ENCODE measurements at regions not wholly inside any gene's neighbourhood (a gene's known extent, or its start where the extent isn't known, plus 50 kb on each side); places are given as distances from the start of the nearest gene placed in this dataset.

DNA sequence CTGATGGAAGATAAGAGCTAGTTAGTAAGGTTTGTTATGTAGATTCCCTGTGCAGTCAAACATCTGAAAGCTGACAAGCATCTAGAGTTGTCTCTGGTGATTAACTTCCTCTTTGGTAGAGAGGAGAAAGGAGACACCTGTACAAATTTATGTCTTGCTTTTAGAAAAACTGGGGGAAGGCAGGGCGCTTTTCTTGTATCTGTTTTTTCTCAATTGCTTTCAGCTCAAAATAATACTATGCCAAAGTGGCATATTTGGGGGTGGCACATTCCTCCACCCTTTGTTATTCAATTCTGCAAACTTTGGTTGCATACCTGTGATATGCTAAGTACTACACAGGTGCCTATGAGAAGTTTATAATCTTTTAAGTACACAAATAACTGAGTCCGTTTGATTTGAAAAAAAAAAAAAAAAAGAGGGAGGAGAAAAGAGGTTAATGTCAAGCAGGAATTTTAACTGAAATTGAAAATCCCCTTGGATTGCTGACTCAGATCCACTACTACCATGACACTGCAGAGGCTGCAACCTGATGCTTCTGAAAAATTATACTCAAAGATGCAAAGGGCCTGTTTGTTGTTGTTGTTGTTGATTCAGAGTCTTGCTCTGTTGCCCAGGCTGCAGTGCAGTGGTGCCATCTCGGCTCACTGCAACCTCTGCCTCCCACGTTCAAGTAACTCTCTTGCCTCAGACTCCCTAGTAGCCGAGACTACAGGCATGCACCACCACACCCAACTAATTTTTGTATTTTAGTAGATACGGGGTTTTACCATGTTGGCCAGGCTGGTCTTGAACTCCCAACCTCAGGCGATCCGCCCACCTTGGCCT, 164.8 kb upstream of the NBEA start:
- FAIRE-seq: no peak

DNA sequence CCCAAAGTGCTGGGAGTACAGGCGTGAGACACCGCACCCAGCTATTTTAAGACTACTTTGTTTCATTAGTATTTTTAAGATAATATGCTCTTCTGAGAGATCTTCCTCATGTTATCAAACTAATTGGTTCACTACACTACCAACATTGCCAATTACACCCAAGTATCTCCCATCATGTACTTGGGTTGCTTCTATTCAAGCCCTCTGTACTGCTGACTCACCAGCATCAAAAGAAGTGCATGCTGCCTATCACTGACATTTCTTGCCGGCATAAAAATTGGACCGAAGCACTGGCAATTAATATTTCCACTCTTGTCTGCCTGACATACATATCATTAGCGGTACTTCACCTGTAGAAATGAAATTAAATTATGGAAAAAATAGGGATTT, 164.2 kb upstream of the NBEA start:
- FAIRE-seq: no peak

DNA sequence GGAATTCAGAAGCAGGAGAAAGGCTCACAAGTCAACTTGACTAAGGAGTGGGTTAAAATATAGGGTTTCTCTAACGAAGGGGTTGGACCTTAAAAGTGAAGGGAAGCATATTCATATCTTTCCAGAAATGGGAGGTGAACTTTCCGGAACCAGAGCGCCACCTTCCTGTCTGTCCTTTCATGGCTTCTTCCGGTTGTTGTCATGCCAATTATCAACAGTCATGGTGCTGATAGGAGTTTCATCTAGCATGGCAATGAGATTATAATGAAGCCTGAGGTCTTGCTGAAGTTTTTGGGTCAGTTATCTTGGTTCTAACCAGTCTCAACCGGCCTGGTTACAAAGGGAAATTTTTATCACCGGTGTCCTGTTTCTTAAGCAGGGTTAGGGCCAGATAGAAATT, 162.9 kb upstream of the NBEA start:
- no peak for FAIRE-seq

DNA sequence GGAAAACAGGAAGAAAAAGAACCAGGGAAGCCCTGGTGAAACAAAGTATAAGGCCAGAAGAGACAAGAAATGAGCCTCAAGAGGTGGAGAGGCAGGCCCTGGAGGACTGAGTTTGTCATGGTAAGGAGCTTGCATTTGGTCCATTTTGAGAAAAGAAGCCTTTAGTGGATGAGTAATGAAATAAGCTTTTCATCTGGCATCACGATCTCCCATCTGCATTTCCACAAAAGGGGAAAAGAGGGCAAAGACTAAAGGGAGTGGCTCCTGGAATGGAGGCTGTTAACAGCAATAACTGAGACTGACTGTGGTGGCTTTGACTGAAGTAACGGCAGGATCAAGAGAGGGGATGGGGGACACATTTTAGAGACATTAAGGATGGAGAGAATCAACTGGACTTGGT, 148.8 kb upstream of the NBEA start:
- no peak for FAIRE-seq

DNA sequence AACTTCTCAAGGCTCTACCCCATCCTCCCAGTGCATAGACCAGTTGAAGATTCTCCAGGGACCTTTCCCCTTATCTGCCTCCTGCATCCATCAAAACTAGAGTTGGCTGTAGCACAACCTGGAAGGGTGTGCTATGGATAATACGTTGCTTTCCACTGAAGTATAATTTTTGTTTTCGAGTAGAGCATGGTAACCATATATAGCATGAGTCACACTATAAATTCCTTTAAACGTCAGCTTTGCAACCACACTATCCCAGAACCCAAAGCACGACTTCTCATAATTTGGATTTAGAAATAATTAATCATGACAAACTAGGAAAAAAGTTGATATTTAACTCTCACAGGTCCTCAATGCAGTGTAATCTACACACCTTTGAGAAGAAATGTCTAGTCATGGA, 138.3 kb upstream of the NBEA start:
- no peak for FAIRE-seq

DNA sequence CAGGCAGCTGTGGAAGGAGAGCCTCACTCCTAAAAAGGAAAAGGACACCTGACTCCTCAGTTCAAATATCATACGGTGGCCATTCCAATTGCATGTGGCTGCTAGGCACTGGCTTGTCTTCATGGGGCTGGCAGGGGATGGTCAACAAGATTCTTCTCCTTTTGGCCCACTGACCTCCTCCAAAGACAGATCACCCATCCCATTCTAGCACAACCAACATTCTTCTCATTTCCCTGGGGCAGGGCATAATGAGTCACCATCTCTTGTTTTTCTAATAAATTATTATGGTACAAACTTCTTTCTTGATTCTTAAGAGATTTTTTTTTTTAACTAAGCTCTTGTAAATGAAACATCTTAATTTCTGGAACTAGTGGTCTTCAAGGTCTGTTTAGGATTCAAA, 136.7 kb upstream of the NBEA start:
- FAIRE-seq: no peak

DNA sequence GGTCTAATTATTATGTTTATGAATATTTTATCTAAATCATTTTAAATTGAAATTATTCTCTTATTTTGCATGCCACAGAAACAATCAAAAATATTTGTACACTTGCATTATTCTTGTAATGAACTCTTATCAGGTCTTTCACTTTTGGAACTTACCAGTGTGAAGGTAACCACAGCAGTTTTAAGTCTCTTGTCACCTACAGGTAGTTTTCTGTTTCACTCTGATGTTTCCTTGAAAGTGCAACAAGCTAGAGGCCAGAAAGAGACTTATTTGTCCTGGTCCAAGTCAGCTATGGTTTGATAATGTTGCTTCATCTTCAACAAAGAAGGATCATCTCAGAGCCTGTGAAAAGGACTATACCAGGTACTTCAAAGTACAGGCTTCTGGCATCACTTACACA, 133.4 kb upstream of the NBEA start:
- FAIRE-seq: no peak

DNA sequence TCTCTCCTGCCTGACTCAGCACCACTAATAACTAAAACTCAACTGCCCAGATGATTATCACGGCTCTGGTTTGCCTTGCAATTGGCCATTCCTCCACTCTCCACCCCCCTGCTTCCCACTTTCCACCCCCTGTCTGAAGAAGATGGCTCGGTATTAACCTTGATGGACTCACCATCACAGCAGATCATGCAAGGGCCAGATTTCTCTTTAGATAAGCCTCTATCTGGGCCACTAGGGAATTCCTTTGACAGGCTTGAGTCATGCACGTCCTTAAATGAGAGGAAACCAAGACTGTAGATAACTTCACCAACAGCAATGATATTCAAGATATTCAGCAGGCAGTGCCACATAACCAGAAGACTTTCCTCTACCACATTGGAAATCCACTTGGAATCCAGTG, 131.1 kb upstream of the NBEA start:
- no peak for FAIRE-seq

DNA sequence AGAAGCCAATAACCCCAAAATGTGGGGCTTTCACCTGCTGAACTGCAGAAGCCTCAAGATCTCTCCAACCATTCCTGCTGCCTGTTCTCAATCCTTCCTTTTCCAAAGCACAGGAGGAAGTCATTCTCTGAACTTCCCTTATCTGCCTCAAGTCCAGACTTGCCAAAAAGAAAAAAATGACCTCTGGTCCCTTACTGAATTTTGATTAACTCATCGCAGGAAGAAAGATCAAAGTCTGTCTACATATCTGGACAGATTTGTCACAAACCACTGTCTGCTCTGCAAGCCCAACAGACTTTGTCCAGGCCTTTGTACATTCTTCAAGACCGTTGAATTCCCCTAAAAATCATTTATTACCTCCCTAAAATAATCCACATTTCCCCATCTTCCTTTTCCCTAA, 126.5 kb upstream of the NBEA start:
- no peak for FAIRE-seq

DNA sequence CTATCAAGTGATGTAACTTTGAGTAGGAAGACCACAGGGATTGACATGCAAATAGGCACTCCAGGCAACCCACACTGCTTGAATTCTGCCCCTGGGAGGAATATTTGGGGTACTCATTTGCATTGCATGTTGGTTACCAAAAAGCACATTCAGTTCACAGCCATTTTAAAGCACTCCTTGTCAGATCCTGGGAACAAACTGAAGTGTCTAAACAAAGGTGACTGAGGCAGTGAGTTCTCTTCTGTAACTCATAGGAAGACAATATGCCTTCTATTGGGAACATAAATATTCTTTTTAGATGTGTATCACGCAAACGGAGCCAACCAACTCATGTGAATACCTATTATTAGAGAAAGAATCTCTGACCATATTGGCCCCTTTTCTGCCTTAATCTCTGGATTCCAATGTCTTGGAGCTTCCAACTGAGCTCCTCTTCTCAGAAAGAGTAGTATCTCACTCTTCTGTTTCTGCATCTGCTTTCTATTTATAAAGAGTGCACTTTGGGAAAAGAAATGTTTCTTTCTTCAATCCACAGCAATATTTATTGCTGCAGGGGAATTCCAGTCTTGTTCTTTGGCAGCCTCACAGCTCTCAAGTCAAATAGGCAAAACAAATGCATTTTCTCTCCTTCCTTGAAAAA, 125.7 kb upstream of the NBEA start:
- FAIRE-seq: no peak

DNA sequence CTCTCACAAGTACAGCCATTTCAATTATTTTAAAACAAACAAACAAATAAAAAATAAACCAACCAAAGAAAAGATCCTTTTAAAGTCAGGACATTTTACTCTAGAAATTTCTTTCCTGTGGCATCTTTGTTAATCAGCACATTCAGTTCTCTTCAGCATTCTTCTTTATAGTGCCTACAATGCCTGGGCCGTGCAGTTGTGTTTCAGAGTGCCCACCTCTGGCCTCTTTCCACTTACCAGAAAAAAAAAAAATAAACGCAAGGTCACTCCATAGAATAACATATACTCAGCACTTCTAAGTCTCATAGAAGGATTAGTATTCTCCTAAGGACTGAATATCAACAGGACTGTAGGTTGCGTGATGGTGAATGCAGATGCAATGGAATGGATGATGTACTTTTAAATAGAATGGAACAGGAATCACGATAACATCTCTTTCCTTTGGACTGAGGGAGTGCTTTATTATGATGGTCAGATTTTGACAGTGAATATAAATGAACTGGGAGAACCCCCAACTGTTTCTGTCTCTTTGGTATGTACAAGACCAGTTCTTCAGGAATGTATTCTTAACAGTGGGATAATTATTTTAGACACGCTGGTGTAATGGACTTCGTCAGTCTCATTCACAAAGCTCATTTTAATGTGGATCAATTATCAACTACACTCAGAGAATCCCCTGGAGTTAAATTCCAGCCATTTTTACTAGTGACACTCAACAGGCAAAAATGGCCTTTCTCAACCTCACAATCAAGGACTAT, 125.0 kb upstream of the NBEA start:
- no peak for FAIRE-seq

DNA sequence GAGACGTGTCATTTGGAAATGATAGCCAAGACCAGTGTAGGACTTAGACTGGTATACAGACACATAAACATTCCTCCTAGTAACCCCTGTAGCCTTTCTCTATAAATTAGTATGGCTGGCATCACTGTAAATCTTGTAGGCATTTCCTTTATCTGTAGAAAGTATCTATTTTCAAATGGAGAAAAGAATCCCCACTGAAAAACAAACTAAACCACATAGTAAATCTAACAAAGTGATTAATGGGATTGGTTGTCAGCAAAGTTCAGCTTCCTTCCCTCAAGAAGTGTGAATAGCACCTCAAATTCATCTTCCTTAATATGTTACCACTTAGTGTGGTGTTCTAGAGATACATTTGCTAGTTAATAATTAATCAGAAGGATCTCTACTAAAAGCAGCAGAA, 119.4 kb upstream of the NBEA start:
- FAIRE-seq: no peak

DNA sequence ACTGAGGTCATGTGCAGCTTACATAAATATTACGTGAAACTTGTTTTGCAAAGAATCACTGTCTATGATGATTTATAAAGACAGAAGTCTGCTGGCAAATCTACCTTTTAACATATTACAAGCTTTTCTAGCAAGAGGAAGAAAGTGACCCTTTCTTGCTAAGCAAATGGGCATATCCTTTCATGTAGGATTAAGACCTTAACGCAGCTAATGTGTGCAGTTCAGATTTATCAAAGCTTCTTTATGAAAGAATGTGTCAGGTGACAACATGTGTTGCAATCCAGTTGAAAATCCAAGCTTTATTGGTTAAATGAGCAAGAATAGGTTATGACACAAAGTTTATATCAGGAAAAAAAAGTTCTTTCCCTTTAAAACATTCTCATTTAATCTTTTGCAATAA, 115.6 kb upstream of the NBEA start:
- FAIRE-seq: no peak

DNA sequence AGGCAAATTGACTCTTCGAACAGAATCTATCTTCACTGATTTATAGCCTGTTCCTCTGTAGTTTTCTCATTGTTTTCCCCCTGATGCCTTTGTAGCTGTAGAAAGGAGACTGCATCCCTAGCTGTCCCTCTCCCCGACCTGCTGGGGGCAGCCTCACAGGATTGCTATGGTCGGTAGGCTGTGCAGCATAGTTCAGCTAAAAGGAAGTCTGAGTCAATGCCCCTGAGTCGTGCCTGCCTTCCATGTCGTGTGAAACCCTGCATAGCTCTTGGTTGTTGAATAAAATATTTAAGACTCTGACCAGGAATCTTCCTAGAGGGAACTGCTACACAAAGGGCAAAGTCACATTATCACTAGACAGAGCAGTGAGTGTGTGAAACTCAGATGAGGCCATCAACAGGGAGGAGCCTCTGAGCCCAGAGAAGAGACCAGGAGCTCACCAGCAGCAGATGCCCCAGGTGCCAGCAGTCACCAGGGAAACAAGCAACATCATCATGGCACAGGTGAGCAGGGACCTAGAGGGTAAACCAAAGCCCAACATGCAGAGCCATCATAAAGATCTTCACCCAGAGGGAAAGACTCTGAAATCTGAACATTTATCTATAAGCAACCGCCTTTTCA, 108.4 kb upstream of the NBEA start:
- no peak for FAIRE-seq

DNA sequence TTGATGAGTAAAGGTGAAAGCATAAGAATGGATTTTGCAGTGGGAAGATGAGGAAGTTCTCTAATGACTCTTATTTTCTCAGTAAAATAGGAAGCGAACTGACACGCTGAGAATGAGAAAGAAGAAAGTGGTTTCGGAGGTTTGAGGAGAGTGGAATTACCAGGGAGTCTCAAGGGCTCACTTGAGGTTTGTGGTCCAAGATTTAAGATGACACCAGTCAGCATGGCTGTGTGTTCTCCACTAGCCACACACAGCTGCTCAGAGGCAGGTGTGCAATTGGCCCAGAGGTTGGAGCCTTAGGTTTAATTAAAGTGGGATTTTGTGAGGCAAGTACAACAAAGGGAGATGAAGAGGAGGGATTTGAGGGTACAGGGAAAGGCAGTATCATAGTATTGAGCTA, 99.6 kb upstream of the NBEA start:
- FAIRE-seq: no peak

DNA sequence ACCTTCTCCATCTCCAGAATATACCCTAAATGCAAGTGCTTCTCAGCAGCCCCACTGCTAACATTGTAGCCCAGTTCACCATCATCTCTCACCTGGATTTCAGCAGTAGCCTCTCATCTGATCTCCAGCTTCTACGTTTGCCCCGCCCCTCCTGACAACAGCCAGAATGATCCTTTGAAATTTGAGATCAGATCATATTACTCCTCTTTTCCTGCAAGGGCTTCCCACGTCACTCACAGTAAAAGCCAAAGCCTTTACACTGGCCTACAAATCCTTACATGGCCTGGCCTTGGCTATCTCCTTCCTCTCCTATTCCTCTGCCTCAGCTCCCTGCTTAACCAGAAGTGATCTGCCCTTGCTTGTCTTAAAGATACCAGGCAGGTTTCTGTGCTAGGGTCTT, 94.3 kb upstream of the NBEA start:
- no peak for FAIRE-seq

DNA sequence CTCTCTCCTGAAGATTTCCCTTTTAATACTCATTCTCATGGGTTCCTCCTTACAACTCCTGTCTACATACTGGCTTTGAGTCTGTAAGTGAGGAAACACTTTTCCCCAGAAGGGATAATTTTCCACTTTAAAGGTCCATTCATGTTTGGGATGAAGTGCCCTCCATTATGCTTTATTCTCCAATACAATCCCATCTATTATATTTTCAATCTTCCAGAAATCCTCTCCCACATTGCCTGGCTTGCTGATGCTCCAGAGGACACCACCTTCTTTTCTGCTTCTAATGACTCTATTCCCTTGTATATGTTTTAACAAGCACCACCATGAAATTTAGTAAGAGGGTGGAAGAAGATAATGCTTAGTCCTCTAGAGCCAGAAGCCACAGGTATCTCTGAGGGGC, 92.7 kb upstream of the NBEA start:
- FAIRE-seq: no peak

DNA sequence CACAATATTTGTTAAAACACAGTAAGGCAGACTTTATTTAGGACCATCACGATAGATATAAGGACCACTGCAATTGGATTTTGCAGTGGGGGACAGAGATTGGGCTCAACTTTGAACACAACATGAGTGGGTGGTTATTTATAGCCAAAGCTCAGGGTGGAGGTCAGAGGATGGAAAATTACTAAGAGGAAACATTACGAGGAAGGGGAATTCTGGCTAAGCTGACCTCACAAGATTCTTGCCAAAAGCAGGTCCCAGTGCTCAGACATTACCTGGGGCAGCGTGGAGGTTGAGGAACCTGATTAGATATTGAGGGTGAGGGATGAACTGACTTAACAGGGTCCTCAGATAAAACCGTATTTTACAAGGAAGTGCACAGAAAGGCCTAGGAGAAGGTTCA, 88.9 kb upstream of the NBEA start:
- FAIRE-seq: no peak

DNA sequence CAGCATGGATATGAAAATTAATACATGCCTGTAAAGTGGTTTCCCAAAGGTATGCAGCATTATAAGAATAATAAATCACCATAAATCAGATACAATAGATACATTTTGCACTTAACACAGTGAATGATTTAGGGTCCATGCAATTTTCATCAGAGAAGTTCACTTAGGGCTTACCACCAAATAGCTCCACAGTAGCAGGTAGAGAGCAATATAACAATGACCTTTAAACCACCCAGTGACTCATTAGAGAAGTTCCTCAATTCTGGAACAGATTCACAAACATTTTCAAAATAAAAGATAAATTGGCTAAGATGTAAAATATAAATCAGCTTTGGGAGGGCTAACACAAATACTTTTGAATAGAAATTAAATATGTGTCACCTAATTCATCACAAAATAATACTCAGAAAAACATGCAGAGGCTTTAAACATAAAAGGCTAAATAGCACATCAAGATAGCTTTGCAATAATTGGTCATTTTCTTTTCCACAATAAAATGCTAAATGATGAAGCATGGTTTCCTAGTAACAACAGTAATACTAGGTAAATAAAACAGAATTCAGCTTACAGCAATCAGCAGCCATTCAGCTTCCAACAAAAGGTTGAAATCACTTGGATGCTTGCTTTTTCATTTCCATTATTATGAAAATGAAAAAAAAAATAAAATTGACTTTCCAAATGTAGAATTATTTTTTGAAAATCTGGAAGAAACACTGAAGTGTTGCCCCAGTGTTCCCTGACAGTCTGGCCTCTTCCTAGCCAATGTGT, 84.3 kb upstream of the NBEA start:
- no peak for FAIRE-seq

DNA sequence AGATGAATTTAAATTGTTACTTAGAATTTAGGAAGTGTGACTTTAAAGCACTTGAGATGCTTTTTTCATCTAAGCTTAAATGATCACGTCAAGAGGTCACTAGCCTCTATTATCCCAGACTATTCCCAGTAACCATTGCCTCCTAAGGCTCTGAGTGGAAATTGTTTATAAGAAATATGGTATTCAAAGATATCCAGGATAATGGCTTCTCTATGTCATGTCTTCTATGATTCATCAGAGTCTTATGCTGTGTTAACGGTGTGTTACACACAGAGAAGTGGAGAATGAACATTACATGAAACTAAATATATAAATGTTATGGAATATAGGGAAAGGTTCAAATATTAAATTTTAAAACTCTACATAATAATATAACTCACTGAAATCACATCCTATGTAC, 79.8 kb upstream of the NBEA start:
- FAIRE-seq: no peak

DNA sequence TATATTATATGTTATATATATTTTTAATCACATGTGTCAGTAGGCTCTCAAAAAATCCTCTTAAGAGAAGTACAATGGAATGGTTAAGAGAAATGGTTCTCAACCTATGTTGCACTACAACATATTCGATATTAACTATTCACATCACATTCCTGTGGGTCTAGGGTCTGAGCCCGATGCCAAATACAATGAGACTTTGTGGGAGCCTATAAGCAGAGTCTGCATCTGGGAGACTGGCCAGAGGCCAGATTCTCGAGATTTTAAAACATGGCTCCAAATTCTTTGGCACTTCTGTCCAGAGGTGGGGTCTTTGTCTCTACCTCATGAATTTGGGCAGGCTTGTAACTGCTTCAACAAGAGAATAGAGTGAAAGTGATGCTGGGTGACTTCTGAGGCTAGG, 79.4 kb upstream of the NBEA start:
- FAIRE-seq: no peak

DNA sequence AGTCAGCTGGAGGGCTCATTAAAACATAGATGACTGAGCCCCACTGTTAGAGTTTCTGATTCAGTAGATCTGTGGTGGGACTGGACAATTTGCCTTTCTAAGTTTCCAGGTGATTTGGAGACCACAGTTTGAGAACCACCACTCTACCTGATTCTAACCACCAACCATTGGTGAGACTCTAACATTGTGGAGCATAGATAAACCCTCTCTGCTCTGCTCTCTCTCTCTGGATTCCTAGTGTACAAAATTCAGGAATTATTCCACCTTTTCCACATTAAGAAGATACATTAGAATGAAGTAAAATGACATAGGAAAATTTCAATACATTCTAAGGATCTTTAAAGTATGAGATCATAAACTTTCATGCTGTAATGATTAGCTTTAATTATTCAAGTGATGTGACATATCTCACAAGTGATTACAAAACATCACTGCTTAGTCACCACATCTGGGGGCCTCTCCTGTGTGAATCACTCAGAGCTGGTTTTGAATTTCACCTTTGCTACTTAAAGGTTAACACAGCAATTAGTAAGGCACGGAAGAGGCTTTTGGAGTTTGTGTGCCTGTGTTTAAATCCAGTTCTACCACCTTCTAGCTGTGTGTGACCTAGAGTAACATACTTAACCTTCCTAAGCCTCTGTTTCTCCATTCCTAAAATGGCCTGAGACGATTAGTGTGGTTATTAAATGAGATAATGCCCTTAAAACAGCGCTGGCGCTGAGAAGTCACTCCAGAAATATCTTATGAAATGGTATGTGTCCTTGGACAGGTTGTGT, 78.5 kb upstream of the NBEA start:
- no peak for FAIRE-seq
